Memory B cell (primary cell): ENCODE measurements at regions not wholly inside any gene's neighbourhood (a gene's known extent, or its start where the extent isn't known, plus 50 kb on each side); places are given as distances from the start of the nearest gene placed in this dataset.

Experiments
- ATAC-seq: fragments of 150-1000 bp; cut with Tn5 transposase; 2 replicates; pipeline ENCODE4 v1.10.0; 2021; ENCODE audit warnings: low read depth, mild to moderate bottlenecking, moderate library complexity
- DNase-seq, 2 donors: peaks; one replicate each; pipeline ENCODE4 v3.0.0; 2022; ENCODE audit warnings: low spot score in 2 of 2
- H3K27ac Mint-ChIP-seq: one replicate; pipeline ENCODE4 v1.8.0; 2022; ENCODE audit warnings: mild to moderate bottlenecking, moderate library complexity, mixed read lengths
- H3K27me3 Mint-ChIP-seq: one replicate; pipeline ENCODE4 v1.8.0; 2022; ENCODE audit warnings: mixed read lengths
- H3K36me3 Mint-ChIP-seq: one replicate; pipeline ENCODE4 v1.8.0; 2022; ENCODE audit warnings: mild to moderate bottlenecking, mixed read lengths
- H3K4me1 Mint-ChIP-seq: one replicate; pipeline ENCODE4 v1.8.0; 2022; ENCODE audit warnings: mixed read lengths
- H3K4me3 Mint-ChIP-seq: one replicate; pipeline ENCODE4 v1.8.0; 2022; ENCODE audit warnings: mild to moderate bottlenecking, moderate library complexity, mixed read lengths
- H3K9me3 Mint-ChIP-seq: one replicate; pipeline ENCODE4 v1.8.0; 2022; ENCODE audit warnings: mixed read lengths

- peaks cover 3% of the 10 kb centered on the region for H3K9me3 Mint-ChIP-seq
- peak overlapping the region; percentile 61 for H3K27ac Mint-ChIP-seq
- H3K4me1 Mint-ChIP-seq: peaks cover 51% of the 10 kb centered on the region
- DNase-seq (no peak), ATAC-seq (peak; percentile 56)
- H3K4me3 Mint-ChIP-seq: peak overlapping the region; percentile 37
- peaks cover 4% of the 10 kb centered on the region for H3K36me3 Mint-ChIP-seq
- no peaks in the 10 kb centered on the region for H3K27me3 Mint-ChIP-seq
Observed at GRCh38 chr2:234438305-234438977, 58.4 kb downstream of the ARL4C start.

GRCh38 chr2:234437642-234438304 lies 59.1 kb downstream of the ARL4C start:
- peaks cover 4% of the 10 kb centered on the region for H3K36me3 Mint-ChIP-seq
- no peak overlapping the region for H3K4me3 Mint-ChIP-seq
- no peaks in the 10 kb centered on the region for H3K27me3 Mint-ChIP-seq
- no peak for ATAC-seq
- DNase-seq: no peak
- H3K4me1 Mint-ChIP-seq: peaks cover 49% of the 10 kb centered on the region
- no peak overlapping the region for H3K27ac Mint-ChIP-seq
- H3K9me3 Mint-ChIP-seq: peaks cover 3% of the 10 kb centered on the region

DNA sequence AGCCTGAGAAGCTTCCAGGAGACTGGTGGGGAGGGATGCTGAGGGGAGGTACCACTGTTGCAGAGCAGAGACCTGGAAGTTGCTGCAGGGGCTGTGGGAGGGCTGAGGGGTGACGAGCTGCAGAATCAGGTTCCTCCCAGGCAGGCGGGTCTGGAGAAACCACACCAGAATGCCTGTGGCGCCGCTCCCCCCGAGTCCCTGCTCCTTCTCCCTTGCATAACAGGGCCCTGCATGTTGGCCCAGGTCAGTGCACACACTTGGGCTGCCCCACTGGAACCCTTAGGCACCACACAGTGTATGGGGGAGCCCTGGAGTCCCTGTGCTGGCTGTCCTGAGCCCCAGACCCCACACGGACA lies 60.4 kb downstream of the ARL4C start:
- peaks cover 2% of the 10 kb centered on the region for H3K9me3 Mint-ChIP-seq
- DNase-seq: no peak
- H3K4me1 Mint-ChIP-seq: peaks cover 41% of the 10 kb centered on the region
- no peaks in the 10 kb centered on the region for H3K27me3 Mint-ChIP-seq
- H3K36me3 Mint-ChIP-seq: peaks cover 2% of the 10 kb centered on the region
- peak overlapping the region; percentile 12 for H3K27ac Mint-ChIP-seq
- no peak for ATAC-seq
- H3K4me3 Mint-ChIP-seq: no peak overlapping the region

GRCh38 chr2:234435836-234436481 lies 60.9 kb downstream of the ARL4C start:
- H3K27ac Mint-ChIP-seq: no peak overlapping the region
- no peak for ATAC-seq
- peaks cover 40% of the 10 kb centered on the region for H3K4me1 Mint-ChIP-seq
- peaks cover 2% of the 10 kb centered on the region for H3K9me3 Mint-ChIP-seq
- H3K4me3 Mint-ChIP-seq: no peak overlapping the region
- no peaks in the 10 kb centered on the region for H3K27me3 Mint-ChIP-seq
- DNase-seq: no peak
- H3K36me3 Mint-ChIP-seq: peaks cover 2% of the 10 kb centered on the region

GRCh38 chr2:234433201-234433600 lies 63.7 kb downstream of the ARL4C start:
- Mint-ChIP-seq H3K4me3 (no peak overlapping the region), H3K36me3 (no peaks in the 10 kb centered on the region), H3K4me1 (peaks cover 34% of the 10 kb centered on the region), H3K27ac (no peak overlapping the region), H3K9me3 (no peaks in the 10 kb centered on the region), H3K27me3 (no peaks in the 10 kb centered on the region)
- no peak for DNase-seq
- no peak for ATAC-seq

- Mint-ChIP-seq H3K4me3 (no peak overlapping the region), H3K4me1 (peaks cover 37% of the 10 kb centered on the region), H3K27me3 (no peaks in the 10 kb centered on the region), H3K36me3 (no peaks in the 10 kb centered on the region), H3K9me3 (no peaks in the 10 kb centered on the region), H3K27ac (no peak overlapping the region)
- ATAC-seq (no peak), DNase-seq (no peak)
Observed at GRCh38 chr2:234430871-234431270, 66.0 kb downstream of the ARL4C start.

DNA sequence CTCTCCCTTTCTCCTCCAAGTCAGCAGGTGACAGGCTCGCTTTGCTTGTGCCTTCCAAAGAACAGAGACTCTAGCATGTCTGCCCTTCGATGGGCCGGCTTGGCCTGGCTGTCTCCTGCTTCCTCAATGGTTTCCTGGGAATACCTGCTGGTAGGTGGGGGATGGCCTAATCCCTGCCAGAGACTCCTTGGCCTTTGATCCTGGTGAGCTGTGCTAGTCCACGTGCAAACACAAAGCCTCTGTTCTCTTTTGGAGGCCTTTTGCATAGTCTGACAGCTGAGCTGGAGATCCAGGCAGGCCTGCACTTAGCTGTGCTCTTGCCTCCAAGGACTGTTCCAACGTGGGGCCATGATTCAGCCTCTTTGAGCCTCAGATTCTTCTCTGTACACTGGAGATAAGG lies 67.6 kb downstream of the ARL4C start:
- no peak for DNase-seq
- peaks cover 43% of the 10 kb centered on the region for H3K4me1 Mint-ChIP-seq
- H3K27ac Mint-ChIP-seq: no peak overlapping the region
- H3K4me3 Mint-ChIP-seq: no peak overlapping the region
- no peaks in the 10 kb centered on the region for H3K9me3 Mint-ChIP-seq
- no peaks in the 10 kb centered on the region for H3K27me3 Mint-ChIP-seq
- ATAC-seq: no peak
- no peaks in the 10 kb centered on the region for H3K36me3 Mint-ChIP-seq

GRCh38 chr2:234427081-234428061 lies 69.5 kb downstream of the ARL4C start:
- Mint-ChIP-seq H3K36me3 (no peaks in the 10 kb centered on the region), H3K27ac (peak overlapping the region; percentile 96), H3K4me1 (peaks cover 52% of the 10 kb centered on the region), H3K4me3 (peak overlapping the region; percentile 64), H3K27me3 (no peaks in the 10 kb centered on the region), H3K9me3 (no peaks in the 10 kb centered on the region)
- no peak for ATAC-seq
- no peak for DNase-seq

GRCh38 chr2:234426616-234427015 lies 70.3 kb downstream of the ARL4C start:
- H3K4me3 Mint-ChIP-seq: peak overlapping the region; percentile 64
- H3K36me3 Mint-ChIP-seq: no peaks in the 10 kb centered on the region
- peaks cover 55% of the 10 kb centered on the region for H3K4me1 Mint-ChIP-seq
- DNase-seq (no peak), ATAC-seq (no peak)
- H3K27ac Mint-ChIP-seq: peak overlapping the region; percentile 96
- no peaks in the 10 kb centered on the region for H3K9me3 Mint-ChIP-seq
- no peaks in the 10 kb centered on the region for H3K27me3 Mint-ChIP-seq

DNA sequence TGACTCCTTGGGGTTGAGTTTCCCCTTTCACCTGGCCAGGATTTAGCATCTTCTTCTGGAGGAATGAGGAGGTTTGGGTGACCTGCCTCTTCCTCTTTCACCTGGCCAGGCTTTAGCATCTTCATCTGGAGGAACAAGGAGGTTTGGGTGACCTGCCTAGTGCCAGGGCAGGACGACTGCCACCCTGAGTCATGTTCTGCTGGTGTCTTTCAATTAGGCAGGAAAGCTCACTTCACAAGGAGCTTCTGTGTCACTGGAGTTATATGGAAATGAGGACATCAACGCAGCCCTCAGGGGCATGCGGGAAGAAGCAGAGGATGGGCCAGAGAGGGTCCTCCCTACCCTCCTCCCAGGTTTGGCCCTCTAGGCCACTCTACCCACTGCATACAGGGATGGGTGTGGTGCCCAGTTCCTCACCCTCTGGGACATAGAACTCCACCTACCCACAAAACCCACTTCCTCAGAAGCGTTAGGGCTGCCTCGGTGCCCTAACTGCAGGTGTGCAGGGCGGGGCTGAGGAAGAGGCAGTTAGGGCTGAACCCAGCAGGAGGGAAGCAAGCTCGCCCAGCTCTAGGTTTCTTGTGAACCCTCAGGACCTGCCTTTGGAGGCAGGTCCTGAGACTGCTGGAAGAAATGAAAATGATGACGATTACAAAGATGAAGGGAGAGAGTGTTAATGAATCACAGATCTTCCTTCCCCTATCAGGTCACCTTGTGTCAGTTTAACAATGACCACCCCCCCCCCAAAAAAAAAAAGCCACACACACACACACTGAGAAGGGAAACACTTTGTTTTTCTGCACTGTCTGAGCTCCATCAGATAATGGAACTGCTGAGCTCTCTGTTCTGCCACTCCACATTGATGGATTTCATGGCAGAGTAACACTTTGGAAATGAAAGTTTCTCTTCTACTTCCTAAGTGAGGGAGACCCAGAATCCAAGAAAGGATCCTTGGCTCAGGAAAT lies 71.0 kb downstream of the ARL4C start:
- H3K4me1 Mint-ChIP-seq: peaks cover 55% of the 10 kb centered on the region
- no peaks in the 10 kb centered on the region for H3K27me3 Mint-ChIP-seq
- peak; percentile 69 to 76 for DNase-seq
- H3K4me3 Mint-ChIP-seq: peak overlapping the region; percentile 64
- ATAC-seq: peak; percentile 92
- H3K36me3 Mint-ChIP-seq: no peaks in the 10 kb centered on the region
- no peaks in the 10 kb centered on the region for H3K9me3 Mint-ChIP-seq
- H3K27ac Mint-ChIP-seq: peak overlapping the region; percentile 96

GRCh38 chr2:234423884-234424283 lies 73.0 kb downstream of the ARL4C start:
- Mint-ChIP-seq H3K27ac (no peak overlapping the region), H3K27me3 (no peaks in the 10 kb centered on the region), H3K36me3 (peaks cover 2% of the 10 kb centered on the region), H3K4me3 (no peak overlapping the region), H3K4me1 (peaks cover 53% of the 10 kb centered on the region), H3K9me3 (no peaks in the 10 kb centered on the region)
- ATAC-seq: no peak
- no peak for DNase-seq

- H3K27me3 Mint-ChIP-seq: no peaks in the 10 kb centered on the region
- H3K36me3 Mint-ChIP-seq: peaks cover 8% of the 10 kb centered on the region
- H3K4me3 Mint-ChIP-seq: no peak overlapping the region
- ATAC-seq: peak; percentile 31
- no peak for DNase-seq
- H3K4me1 Mint-ChIP-seq: peaks cover 50% of the 10 kb centered on the region
- H3K27ac Mint-ChIP-seq: peak overlapping the region; percentile 62
- peaks cover 7% of the 10 kb centered on the region for H3K9me3 Mint-ChIP-seq
Observed at GRCh38 chr2:234422981-234423431, 73.9 kb downstream of the ARL4C start.

- H3K36me3 Mint-ChIP-seq: peaks cover 8% of the 10 kb centered on the region
- DNase-seq (no peak), ATAC-seq (no peak)
- no peak overlapping the region for H3K4me3 Mint-ChIP-seq
- H3K27ac Mint-ChIP-seq: peak overlapping the region; percentile 62
- peaks cover 45% of the 10 kb centered on the region for H3K4me1 Mint-ChIP-seq
- H3K9me3 Mint-ChIP-seq: peaks cover 8% of the 10 kb centered on the region
- H3K27me3 Mint-ChIP-seq: no peaks in the 10 kb centered on the region
Observed at GRCh38 chr2:234422273-234422732, 74.6 kb downstream of the ARL4C start.
